ENCODE measurements at regions not wholly inside any gene's neighbourhood (a gene's known extent, or its start where the extent isn't known, plus 50 kb on each side); places are given as distances from the start of the nearest gene placed in this dataset.

- H4K20me1 ChIP-seq (ENCODE audit: control insufficient read depth, insufficient read depth) = no peaks in the 10 kb centered on the region
- H3K9ac ChIP-seq (ENCODE audit: control insufficient read depth, insufficient read depth, low read length) = no peak overlapping the region
- no peak overlapping the region for H3K4me3 ChIP-seq
- no peaks in the 10 kb centered on the region for H3K36me3 ChIP-seq (ENCODE audit: control insufficient read depth in 2 of 2, insufficient read depth in 2 of 2, low read length in 1 of 2)
- ATAC-seq (no peak), FAIRE-seq (no peak), DNase-seq (ENCODE audit: low read depth, low spot score) (no peak)
- no TSS peak for BruUV-seq (replicated peaks)
- H3K9me3 ChIP-seq (replicated peaks; ENCODE audit: control insufficient read depth, insufficient read depth, low read length) = no peaks in the 10 kb centered on the region; the same call in 2 of the 3 replicates
- H3K4me1 ChIP-seq (ENCODE audit: control insufficient read depth, insufficient read depth, low read length) = no peaks in the 10 kb centered on the region
- H3K4me2 ChIP-seq (ENCODE audit: control insufficient read depth, insufficient read depth) = no peak overlapping the region
- POLR2A ChIA-PET = no interaction called here
- TF ChIP-seq CHD1 (IDR thresholded peaks at IDR 0.05; ENCODE audit: low read depth, low read length) (no peak), HDGF (IDR thresholded peaks at IDR 0.05) (no peak), CTCF (IDR thresholded peaks at IDR 0.05 in 2 of 3, conservative IDR thresholded peaks at IDR 0.05 in 1 of 3; ENCODE audit: control insufficient read depth in 2 of 3, extremely low read depth in 1 of 3, insufficient read depth in 1 of 3, low read depth in 3 of 3, low read length in 3 of 3) (no peak), CEBPZ (IDR thresholded peaks at IDR 0.05; ENCODE audit: low read depth, low read length) (no peak), MYB (IDR thresholded peaks at IDR 0.05; ENCODE audit: borderline replicate concordance, low read depth, low read length) (no peak), NFIC (IDR thresholded peaks at IDR 0.05; ENCODE audit: low read depth, low read length) (no peak), HSF1 (IDR thresholded peaks at IDR 0.05; ENCODE audit: low read depth, low read length) (no peak), SMARCA5 (IDR thresholded peaks at IDR 0.05) (no peak), HDAC2 (IDR thresholded peaks at IDR 0.05) (no peak), CBX3 (IDR thresholded peaks at IDR 0.05; ENCODE audit: borderline replicate concordance, low read depth) (no peak), IRF4 (IDR thresholded peaks at IDR 0.05; ENCODE audit: low read depth, low read length) (no peak), TCF12 (IDR thresholded peaks at IDR 0.05; ENCODE audit: low read depth, low read length) (no peak)
- CTCF ChIA-PET = no interaction called here
- RAD21 ChIA-PET (ENCODE audit: unreplicated experiment) = no interaction called here
- H3K27ac ChIP-seq (ENCODE audit: control insufficient read depth, insufficient read depth) = no peak overlapping the region
- in situ Hi-C loops (cut with MboI) = no loop called here
- intact Hi-C loops (cut with micrococcal nuclease; ENCODE audit: unreplicated experiment) = no loop called here
- no peaks in the 10 kb centered on the region for H3K27me3 ChIP-seq (replicated peaks in 1 of 2; ENCODE audit: control insufficient read depth in 2 of 2, insufficient read depth in 2 of 2, low read length in 1 of 2)
- SMC1A ChIA-PET (ENCODE audit: uncharacterized antibody, unreplicated experiment) = no interaction called here
- H2AFZ ChIP-seq (ENCODE audit: control insufficient read depth, low read depth, low read length) = no peak overlapping the region
- no peaks in the 10 kb centered on the region for H3K79me2 ChIP-seq (ENCODE audit: control insufficient read depth, insufficient read depth, low read length)
- 40% methylated on average over 3 of the region's 3 CpGs for WGBS (ENCODE audit: insufficient coverage, insufficient replicate concordance, low lambda C conversion rate, missing lambda C conversion rate)
Measured at GRCh38 chr10:28965937-28966336, 288.6 kb downstream of the BAMBI start.

All from GM12878 (cell line).